IgD-negative memory B cell (primary cell): ENCODE measurements at regions not wholly inside any gene's neighbourhood (a gene's known extent, or its start where the extent isn't known, plus 50 kb on each side); places are given as distances from the start of the nearest gene placed in this dataset.
"Not testable (repeated sequence)": the region's sequence is repeated elsewhere in the genome, so short reads cannot be mapped to it uniquely, and the experiment has no call there.

Experiments used
- H3K27ac Mint-ChIP-seq, 3 donors: one replicate each; pipeline ENCODE4 v1.8.0; 2020 to 2022; ENCODE audit warnings: mild to moderate bottlenecking in 3 of 3, mixed read lengths in 3 of 3, moderate library complexity in 1 of 3
- H3K27me3 Mint-ChIP-seq: one replicate; pipeline ENCODE4 v1.8.0; 2021; ENCODE audit warnings: mixed read lengths
- H3K36me3 Mint-ChIP-seq: one replicate; pipeline ENCODE4 v1.8.0; 2020; ENCODE audit warnings: mild to moderate bottlenecking, mixed read lengths
- H3K4me1 Mint-ChIP-seq, 3 donors: one replicate each; pipeline ENCODE4 v1.8.0; 2020 to 2022; ENCODE audit warnings: mixed read lengths in 3 of 3, mild to moderate bottlenecking in 1 of 3
- H3K4me3 Mint-ChIP-seq, 4 donors: one replicate each; pipeline ENCODE4 v1.8.0; 2020 to 2022; ENCODE audit warnings: mild to moderate bottlenecking in 4 of 4, mixed read lengths in 4 of 4, moderate library complexity in 3 of 4
- H3K9me3 Mint-ChIP-seq, 3 donors: one replicate each; pipeline ENCODE4 v1.8.0; 2020 to 2021; ENCODE audit warnings: mixed read lengths in 3 of 3, mild to moderate bottlenecking in 1 of 3

DNA sequence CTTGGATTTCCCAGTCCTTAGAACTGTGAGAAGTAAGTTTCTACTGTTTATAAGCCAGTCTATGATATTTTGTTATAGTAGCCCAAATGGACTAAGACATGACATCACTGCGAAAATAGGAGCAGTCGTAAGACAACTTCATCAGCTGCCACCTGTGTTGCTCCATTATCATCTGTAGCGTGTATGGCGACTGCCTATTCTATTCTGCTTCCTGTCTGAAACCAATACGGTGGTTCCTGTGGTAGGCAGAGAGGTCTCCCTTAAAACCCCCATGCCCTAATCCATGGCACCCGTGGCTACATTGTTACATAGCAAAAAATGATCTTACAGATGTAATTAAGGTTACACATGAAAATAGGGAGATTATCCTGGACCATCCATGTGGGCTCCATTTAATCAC, 105.4 kb upstream of the FAT1 start:
- Mint-ChIP-seq H3K36me3 (peaks cover 2% of the 10 kb centered on the region), H3K27me3 (no peaks in the 10 kb centered on the region), H3K9me3 (peaks cover 5 to 16% (median 11%) of the 10 kb centered on the region in 3 donors), H3K4me1 (no peaks in the 10 kb centered on the region), H3K4me3 (no peak overlapping the region), H3K27ac (no peak overlapping the region)

DNA sequence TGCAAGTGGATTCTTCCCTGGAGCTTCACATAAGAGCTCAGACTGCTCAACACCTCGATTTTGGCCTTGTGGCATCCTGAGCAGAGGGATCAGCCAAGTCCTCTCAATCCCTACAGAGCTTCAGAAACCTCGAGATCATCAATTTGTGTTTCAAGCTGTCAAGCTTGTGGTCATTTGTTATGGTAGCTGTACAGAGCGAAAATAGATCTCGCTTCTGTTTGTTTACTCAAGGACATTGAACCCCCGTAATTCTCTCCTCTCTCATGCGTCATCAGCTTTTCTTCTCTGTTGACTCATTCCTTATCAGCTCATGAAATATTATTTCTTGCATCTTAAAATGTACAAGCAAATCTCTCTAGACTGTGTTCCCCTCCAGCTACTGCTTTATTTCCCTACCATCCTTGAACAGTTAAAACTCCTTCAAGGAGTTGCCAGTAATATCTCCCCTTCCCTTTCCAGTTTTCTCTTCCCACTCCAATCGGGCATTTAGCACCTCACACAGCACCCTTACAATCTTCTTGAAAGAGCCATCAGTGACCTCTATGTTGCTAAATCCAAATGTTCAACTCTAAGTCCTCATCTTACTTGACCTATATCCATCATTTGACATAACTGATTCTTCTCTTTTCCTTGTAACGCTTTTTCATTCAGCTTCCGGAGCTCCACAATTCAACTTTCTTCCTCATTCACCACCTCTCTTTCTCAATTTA, 106.2 kb upstream of the FAT1 start:
- no peaks in the 10 kb centered on the region for H3K27me3 Mint-ChIP-seq
- H3K4me1 Mint-ChIP-seq = no peaks in the 10 kb centered on the region
- peaks cover 2% of the 10 kb centered on the region for H3K36me3 Mint-ChIP-seq
- H3K9me3 Mint-ChIP-seq = peaks cover 5 to 15% (median 11%) of the 10 kb centered on the region in 3 donors
- no peak overlapping the region for H3K27ac Mint-ChIP-seq
- peak overlapping the region in 1 of 4 donors; percentile 42 for H3K4me3 Mint-ChIP-seq

DNA sequence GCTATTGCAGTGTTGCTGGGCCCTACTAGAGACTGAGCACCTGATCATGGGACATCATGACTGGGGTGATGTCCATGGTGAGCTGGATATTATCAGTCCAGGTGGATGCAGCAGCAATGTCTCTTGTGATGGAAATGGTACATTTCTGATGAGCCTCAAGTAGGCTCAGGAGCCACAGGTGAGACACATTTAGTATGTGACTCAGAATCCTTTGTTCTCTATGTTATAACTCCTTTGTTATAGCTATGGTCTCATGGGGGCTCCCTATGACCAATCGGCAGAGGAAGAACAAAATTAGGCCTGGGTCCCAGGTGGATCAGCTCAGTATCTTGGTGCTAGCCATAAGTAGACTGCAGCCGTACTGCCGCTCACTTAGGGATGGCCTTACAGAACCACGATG, 107.9 kb upstream of the FAT1 start:
- H3K4me1 Mint-ChIP-seq = no peaks in the 10 kb centered on the region
- H3K27ac Mint-ChIP-seq = no peak overlapping the region
- H3K36me3 Mint-ChIP-seq = peaks cover 2% of the 10 kb centered on the region
- no peak overlapping the region for H3K4me3 Mint-ChIP-seq
- peaks cover 5 to 13% (median 9%) of the 10 kb centered on the region in 3 donors for H3K9me3 Mint-ChIP-seq
- no peaks in the 10 kb centered on the region for H3K27me3 Mint-ChIP-seq

DNA sequence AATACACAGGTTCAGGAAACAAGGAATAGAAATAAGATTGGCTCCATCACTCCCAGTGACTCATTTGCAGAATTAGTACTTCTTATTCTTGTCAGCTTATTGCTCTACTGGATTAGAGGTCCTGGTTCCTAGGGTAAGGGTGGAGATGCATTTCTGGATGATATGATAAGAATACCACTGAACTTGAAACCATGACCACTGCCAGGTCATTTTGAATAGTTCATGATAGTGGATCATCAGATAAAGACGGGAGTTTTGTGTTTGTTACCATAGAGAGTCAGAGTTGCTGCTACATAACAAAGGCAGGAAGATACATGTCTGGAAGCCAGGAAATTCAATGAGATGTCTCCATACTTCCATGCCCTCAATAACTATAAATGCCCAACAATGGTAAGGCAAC, 109.2 kb upstream of the FAT1 start:
- Mint-ChIP-seq H3K27ac (no peak overlapping the region), H3K36me3 (peaks cover 3% of the 10 kb centered on the region), H3K4me3 (no peak overlapping the region), H3K4me1 (no peaks in the 10 kb centered on the region), H3K9me3 (peaks cover 3 to 16% (median 6%) of the 10 kb centered on the region in 3 donors), H3K27me3 (no peaks in the 10 kb centered on the region)

DNA sequence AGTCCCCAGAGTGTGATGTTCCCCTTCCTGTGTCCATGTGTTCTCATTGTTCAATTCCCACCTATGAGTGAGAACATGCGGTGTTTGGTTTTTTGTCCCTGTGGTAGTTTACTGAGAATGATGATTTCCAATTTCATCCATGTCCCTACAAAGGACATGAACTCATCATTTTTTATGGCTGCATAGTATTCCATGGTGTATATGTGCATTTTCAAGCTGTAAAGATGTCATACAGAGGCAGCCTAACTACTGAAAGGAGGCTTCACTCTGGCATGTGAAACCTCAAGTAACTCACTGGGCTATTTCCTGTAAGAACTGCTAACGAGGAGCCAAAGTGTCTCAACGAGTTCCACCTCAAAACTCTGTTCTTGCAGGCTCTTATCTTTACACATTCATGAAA, 113.8 kb upstream of the FAT1 start:
- H3K4me1 Mint-ChIP-seq, H3K36me3 Mint-ChIP-seq, H3K27ac Mint-ChIP-seq, H3K27me3 Mint-ChIP-seq, H3K9me3 Mint-ChIP-seq, H3K4me3 Mint-ChIP-seq: not testable (repeated sequence)

DNA sequence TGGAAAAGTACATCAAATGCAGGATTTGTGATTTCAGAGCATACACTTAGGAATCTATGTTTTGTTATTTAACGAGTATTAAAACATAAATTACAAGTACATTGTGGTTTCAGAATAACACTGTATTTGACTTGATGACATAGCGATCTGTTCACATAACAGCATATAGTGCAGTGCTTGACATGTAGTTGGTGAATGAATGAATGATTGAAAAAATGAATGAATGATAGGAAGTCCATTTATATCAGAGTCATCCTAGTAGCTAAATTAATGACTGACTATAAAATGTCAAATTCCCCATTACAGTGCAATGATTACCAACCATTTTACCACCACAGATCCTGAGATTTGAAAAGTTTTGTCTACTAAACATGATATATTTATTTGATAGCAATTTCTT, 114.6 kb upstream of the FAT1 start:
- Mint-ChIP-seq H3K4me1 (no peaks in the 10 kb centered on the region), H3K27me3 (no peaks in the 10 kb centered on the region), H3K9me3 (peaks cover 3 to 6% (median 4%) of the 10 kb centered on the region in 3 donors), H3K27ac (no peak overlapping the region), H3K4me3 (no peak overlapping the region), H3K36me3 (peaks cover 1% of the 10 kb centered on the region)

DNA sequence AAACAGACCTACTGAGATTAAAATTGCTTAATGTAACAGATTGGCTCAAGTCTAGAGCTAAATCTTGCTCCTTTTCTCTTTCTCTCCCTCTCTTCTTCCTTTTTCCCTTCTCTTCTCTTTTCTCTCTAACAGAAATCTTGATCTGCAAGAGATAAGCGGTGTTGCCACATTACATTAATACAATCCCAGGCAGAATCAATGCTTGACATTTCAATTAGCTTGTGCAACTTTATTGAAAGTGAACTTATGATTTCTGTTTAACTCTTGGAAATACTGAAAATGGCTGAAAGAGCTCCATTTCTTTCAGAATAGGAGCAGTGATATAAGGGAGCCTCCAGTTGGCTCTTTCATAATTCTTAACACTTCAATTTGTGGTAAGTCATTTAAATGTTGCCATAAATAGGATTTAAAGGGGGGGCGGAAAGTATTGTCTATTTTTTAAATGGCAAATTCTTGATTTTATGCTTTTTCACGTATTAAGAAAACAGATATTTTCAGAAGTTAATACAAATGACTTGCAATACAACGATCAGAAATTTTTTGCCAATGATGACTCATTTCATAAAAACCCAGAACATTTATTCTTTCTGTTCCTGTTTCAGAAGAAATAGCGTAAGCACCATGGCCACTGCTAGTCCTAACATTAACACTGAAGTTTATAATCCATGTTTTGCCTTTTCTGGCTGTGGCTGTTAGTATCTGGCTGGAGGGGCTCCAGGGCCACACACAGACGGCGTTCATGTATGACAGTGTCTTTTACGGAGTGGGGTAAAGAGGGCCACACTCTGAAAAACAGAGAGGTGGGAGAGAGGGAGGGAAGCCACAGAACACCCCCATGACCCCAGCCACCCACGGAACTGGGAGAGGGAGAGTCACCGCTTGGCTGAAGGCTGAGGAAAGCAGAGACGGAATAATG, 115.7 kb upstream of the FAT1 start:
- no peak overlapping the region for H3K4me3 Mint-ChIP-seq
- H3K9me3 Mint-ChIP-seq = peaks cover 3 to 6% (median 4%) of the 10 kb centered on the region in 3 donors
- H3K27ac Mint-ChIP-seq = no peak overlapping the region
- H3K36me3 Mint-ChIP-seq = peaks cover 1% of the 10 kb centered on the region
- no peaks in the 10 kb centered on the region for H3K27me3 Mint-ChIP-seq
- no peaks in the 10 kb centered on the region for H3K4me1 Mint-ChIP-seq

DNA sequence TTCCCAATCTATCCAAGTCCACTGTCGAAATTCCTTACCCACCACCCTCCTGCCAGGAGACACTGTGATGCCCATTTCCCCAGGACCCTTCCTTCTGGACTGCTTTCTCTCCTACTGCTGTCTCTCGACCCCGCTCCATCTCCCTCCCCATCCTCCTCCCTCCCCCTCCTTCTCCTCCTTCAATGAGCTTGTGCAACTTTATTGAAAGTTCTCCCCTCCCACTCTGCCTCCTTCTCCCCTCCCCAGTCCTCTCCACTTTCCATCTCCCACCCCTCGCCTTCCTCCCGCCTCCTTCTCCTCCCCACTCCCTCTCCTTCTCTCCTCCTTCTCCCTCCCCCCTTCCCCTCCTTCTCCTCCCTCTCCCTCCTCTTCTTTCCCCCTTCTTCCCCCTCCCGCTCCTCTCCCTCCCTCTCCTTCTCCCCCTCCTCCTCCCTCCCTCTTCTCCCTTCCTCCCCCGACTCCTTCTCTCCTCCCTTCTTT, 116.6 kb upstream of the FAT1 start:
- Mint-ChIP-seq H3K4me1 (no peaks in the 10 kb centered on the region), H3K27me3 (no peaks in the 10 kb centered on the region), H3K27ac (no peak overlapping the region), H3K9me3 (peaks cover 3 to 6% (median 4%) of the 10 kb centered on the region in 3 donors), H3K36me3 (peaks cover 1% of the 10 kb centered on the region), H3K4me3 (no peak overlapping the region)

DNA sequence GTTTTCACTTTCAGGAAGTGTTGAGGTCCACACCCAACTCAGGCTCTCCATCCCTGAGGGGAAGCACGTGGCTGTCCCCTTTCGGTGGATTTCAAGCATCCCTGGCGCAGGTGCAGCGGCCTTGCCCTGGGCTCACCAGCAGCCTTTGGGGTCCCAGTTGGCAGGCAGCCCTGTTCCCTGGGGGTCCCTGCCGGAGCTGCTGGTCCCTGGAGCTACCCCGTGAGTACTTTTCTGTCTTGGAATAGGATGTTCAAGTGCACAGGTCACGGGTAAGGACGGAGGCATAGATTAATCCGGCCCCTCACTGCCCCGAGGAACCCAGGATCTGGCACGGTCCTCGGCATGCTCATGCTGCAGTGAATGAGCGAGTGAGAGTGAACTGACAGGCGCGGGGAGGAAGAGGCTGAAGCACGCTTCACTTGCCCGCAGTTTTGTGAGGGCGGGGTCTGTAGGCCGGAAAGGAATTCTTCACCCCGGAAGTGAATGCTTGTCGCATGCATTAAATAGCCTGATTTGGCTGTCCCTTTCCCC, 117.2 kb upstream of the FAT1 start:
- Mint-ChIP-seq H3K36me3 (peaks cover 1% of the 10 kb centered on the region), H3K9me3 (peaks cover 3 to 6% (median 4%) of the 10 kb centered on the region in 3 donors), H3K4me3 (no peak overlapping the region), H3K27ac (no peak overlapping the region), H3K4me1 (no peaks in the 10 kb centered on the region), H3K27me3 (no peaks in the 10 kb centered on the region)

DNA sequence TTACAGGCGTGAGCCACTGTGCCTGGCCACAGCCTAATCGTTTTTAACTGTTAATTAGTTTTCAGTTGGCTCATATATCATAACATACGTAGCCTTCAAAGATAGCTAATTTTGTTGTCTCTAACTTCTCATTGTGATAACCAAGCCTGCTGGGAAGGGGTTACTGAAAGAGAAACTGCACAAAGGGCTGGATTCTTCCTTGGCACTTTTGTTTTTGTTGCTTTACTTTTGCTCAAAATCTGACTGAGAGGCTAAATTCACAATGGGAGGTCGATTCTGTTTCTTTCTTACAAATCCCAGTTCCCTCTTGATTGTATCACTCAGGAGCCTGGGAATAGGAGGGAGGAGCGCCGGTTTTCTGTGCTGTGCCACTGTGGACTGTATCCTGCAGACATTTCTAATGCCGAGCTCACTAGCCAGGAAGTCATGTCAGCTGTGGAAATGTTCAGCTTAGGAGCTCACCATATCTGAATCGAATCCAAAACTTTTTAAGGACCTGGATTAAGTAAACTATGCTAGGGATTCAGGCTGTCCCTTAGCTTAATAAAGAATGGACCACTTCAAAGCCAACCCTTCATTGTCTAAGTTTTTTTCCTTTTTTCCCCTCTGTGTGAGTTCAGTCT, 120.5 kb upstream of the FAT1 start:
- no peaks in the 10 kb centered on the region for H3K36me3 Mint-ChIP-seq
- no peak overlapping the region for H3K27ac Mint-ChIP-seq
- H3K4me1 Mint-ChIP-seq = no peaks in the 10 kb centered on the region
- H3K27me3 Mint-ChIP-seq = no peaks in the 10 kb centered on the region
- H3K4me3 Mint-ChIP-seq = no peak overlapping the region
- H3K9me3 Mint-ChIP-seq = peaks cover 3 to 4% (median 4%) of the 10 kb centered on the region in 3 donors

DNA sequence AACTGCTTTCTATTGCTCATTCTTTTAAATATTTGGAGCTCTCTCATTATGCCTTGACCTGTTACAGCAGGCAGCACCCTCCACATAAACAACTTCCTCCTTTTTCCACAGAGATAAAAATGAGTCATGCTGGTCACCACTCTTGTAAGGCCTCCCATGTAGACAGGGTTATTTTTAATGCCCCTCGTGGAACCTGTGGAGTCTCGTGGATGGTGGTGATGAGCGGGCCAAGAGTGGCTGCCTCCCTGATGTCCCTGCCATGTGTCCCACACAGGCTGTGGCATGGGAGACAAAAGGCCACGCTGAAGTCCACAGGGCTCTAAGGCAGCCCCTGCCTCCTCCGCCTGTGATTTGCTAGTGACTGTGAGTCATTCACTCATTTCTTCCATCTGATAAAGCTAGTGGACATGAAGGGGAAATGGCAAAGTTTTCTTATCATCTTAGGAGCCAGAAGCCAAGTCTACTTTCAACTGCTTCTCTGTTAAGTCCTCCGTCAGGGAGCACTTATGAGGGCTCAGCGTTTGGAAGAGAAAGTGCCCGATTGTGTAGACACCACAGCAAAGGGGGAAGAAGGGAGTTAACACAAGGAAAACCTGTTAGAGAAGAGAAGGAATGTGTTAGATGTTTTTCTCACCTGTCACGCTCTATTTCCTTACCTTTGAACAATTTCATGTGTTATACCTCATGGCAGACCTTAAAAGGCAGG, 121.6 kb upstream of the FAT1 start:
- Mint-ChIP-seq H3K9me3 (peaks cover 3 to 7% (median 5%) of the 10 kb centered on the region in 3 donors), H3K4me3 (no peak overlapping the region), H3K27ac (no peak overlapping the region), H3K27me3 (no peaks in the 10 kb centered on the region), H3K4me1 (no peaks in the 10 kb centered on the region), H3K36me3 (no peaks in the 10 kb centered on the region)

DNA sequence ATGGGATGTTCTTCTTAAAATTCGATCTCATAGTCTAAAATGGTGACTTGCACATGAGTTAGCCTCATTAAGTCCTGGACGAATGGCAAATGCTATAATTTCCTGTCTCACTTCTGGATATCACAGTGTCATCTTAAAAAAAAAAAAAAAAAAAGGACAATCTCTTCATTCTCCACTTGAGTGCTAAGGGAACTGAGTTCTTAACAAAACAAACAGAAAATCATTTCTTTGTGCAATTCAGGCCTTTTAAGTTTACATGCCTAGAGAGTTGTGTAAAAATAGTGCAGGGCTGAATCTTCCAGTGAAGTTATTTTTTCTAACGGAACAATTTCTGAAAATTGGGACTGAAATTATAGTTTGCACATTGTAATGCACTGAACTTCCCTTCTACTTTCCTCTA, 122.8 kb upstream of the FAT1 start:
- H3K36me3 Mint-ChIP-seq = no peaks in the 10 kb centered on the region
- no peaks in the 10 kb centered on the region for H3K27me3 Mint-ChIP-seq
- no peak overlapping the region for H3K4me3 Mint-ChIP-seq
- no peak overlapping the region for H3K27ac Mint-ChIP-seq
- H3K4me1 Mint-ChIP-seq = no peaks in the 10 kb centered on the region
- H3K9me3 Mint-ChIP-seq = peaks cover 5 to 14% (median 5%) of the 10 kb centered on the region in 3 donors

DNA sequence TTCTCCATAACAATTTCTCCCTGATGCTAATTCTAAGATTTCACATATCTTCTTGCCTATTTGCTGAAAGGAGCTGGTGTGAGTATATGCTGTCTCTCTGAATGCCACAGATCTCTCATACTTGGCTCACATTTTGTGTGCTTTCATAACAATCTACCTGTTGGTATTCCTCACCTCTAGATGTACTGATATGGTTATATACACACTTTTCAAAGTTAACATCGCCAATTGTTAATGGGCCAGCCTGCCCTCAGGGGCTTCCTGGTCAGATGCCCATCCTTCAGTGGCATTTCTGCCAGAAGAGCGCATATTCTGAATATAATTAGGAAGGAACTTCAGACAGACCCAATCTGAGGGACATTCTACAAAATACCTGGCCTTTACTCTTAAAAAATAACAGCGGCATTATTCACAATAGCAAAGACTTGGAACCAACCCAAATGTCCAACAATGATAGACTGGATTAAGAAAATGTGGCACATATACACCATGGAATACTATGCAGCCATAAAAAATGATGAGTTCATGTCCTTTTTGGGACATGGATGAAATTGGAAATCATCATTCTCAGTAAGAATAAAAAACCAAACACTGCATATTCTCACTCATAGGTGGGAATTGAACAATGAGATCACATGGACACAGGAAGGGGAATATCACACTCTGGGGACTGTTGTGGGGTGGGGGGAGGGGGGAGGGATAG, 123.9 kb upstream of the FAT1 start:
- H3K9me3 Mint-ChIP-seq = peaks cover 5 to 14% (median 7%) of the 10 kb centered on the region in 3 donors
- not testable (repeated sequence) for H3K27ac Mint-ChIP-seq, H3K27me3 Mint-ChIP-seq, H3K4me1 Mint-ChIP-seq, H3K36me3 Mint-ChIP-seq
- H3K4me3 Mint-ChIP-seq = peak overlapping the region in 1 of 4 donors; percentile 47

DNA sequence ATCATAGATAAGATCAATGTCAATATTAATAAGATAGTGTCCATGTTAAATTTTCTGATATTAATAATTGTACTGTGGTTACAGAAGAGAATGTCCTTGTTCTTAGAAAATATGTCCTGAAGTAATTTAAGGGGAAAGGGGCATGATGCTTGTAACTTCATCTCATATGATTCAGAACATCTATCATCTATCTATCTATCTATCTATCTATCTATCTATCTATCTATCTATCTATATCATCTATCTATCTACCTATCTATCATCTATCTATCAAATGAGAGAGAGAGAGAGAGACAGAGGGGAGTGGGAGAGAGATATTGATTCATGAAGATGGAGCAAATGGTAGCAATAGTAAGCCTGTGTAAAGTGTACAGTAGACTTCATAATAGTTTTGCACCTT, 124.8 kb upstream of the FAT1 start:
- peaks cover 3 to 14% (median 4%) of the 10 kb centered on the region in 3 donors for H3K9me3 Mint-ChIP-seq
- H3K4me1 Mint-ChIP-seq = no peaks in the 10 kb centered on the region
- no peak overlapping the region for H3K4me3 Mint-ChIP-seq
- no peaks in the 10 kb centered on the region for H3K27me3 Mint-ChIP-seq
- H3K27ac Mint-ChIP-seq = no peak overlapping the region
- no peaks in the 10 kb centered on the region for H3K36me3 Mint-ChIP-seq
